K562 (cell line): ENCODE measurements at regions not wholly inside any gene's neighbourhood (a gene's known extent, or its start where the extent isn't known, plus 50 kb on each side); places are given as distances from the start of the nearest gene placed in this dataset.

Source experiments
- GABPA ChIP-seq: fragments of 200-800 bp; sonication (Bioruptor generic); conservative IDR thresholded peaks from 2 replicates; pipeline ENCODE4 v1.6.1; 2016; ENCODE audit warnings: low read depth, missing genetic modification characterization, missing compliant biosample characterization
- MAZ ChIP-seq, 2 experiments: fragments of 450-650 bp in 1 of 2; sonication (generic) in 1 of 2; formaldehyde crosslinking; IDR thresholded peaks in 1 of 2; conservative IDR thresholded peaks in 1 of 2; 2 replicates each; pipeline versions ENCODE4 v1.4.0 to v1.5.0; 2020; ENCODE audit warnings: mild to moderate bottlenecking in 1 of 2, missing genetic modification reagents in 1 of 2
- NCOA2 ChIP-seq, 2 experiments: fragments of 450-650 bp; IDR thresholded peaks; 2 replicates each; pipeline ENCODE4 v1.6.1; 2018; ENCODE audit warnings: mild to moderate bottlenecking in 2 of 2, moderate library complexity in 1 of 2; ENCODE audit not compliant: partially characterized antibody in 2 of 2
- ZNF766 ChIP-seq: fragments of 200-800 bp; sonication (Bioruptor generic); conservative IDR thresholded peaks from 2 replicates; pipeline ENCODE4 v1.6.1; 2016; ENCODE audit warnings: missing genetic modification characterization, missing compliant biosample characterization
- TF ChIP-seq, protein P1 (sequence below): fragments of 450-650 bp; IDR thresholded peaks from 2 replicates; pipeline ENCODE4 v1.6.1; 2016; ENCODE audit warnings: borderline replicate concordance

DNA sequence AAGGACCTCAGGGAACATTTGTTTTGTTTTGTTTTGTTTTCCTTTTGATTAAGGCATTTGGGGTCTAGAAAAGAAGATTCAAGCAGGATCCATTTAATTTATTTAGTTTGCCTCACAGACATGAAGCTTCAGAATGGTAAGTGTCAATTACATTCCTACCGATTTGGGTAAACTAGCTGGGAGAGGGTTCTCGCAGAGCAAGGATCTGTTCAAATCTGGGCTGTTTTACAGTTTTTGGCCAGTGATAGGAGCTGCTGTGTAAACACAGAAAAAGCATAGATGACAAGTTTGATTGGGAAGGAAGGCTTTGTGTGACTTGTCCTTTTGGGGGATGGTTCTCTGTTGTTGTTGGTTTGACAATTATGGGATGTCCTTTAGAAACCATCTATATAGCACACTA lies 470.3 kb upstream of the WWC1 start:
- TF ChIP-seq MAZ (CRISPR knock-in tag; conservative IDR thresholded peaks at IDR 0.05 in 1 of 2, IDR thresholded peaks at IDR 0.05 in 1 of 2), result no peak
- no peak for TF ChIP-seq NCOA2 (IDR thresholded peaks at IDR 0.05; ENCODE audit: partially characterized antibody in 2 of 2)
- TF ChIP-seq, protein P1, sequence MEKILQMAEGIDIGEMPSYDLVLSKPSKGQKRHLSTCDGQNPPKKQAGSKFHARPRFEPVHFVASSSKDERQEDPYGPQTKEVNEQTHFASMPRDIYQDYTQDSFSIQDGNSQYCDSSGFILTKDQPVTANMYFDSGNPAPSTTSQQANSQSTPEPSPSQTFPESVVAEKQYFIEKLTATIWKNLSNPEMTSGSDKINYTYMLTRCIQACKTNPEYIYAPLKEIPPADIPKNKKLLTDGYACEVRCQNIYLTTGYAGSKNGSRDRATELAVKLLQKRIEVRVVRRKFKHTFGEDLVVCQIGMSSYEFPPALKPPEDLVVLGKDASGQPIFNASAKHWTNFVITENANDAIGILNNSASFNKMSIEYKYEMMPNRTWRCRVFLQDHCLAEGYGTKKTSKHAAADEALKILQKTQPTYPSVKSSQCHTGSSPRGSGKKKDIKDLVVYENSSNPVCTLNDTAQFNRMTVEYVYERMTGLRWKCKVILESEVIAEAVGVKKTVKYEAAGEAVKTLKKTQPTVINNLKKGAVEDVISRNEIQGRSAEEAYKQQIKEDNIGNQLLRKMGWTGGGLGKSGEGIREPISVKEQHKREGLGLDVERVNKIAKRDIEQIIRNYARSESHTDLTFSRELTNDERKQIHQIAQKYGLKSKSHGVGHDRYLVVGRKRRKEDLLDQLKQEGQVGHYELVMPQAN, result no peak
- TF ChIP-seq GABPA, result no peak
- TF ChIP-seq ZNF766 (CRISPR knock-in tag), result no peak
